B cell (primary cell): ENCODE measurements at regions not wholly inside any gene's neighbourhood (a gene's known extent, or its start where the extent isn't known, plus 50 kb on each side); places are given as distances from the start of the nearest gene placed in this dataset.

Experiments used
- EZH2 ChIP-seq: IDR thresholded peaks from 2 replicates; pipeline ENCODE4 v1.6.1; 2012; ENCODE audit warnings: borderline replicate concordance, low read depth, mild to moderate bottlenecking, moderate library complexity, low read length; ENCODE audit not compliant: insufficient read depth, poor library complexity, severe bottlenecking
- TF ChIP-seq, protein P1 (sequence below): fragments of 200-600 bp; IDR thresholded peaks from one replicate; pipeline ENCODE4 v1.8.0; 2022; ENCODE audit warnings: antibody characterized with exemption, mild to moderate bottlenecking

DNA sequence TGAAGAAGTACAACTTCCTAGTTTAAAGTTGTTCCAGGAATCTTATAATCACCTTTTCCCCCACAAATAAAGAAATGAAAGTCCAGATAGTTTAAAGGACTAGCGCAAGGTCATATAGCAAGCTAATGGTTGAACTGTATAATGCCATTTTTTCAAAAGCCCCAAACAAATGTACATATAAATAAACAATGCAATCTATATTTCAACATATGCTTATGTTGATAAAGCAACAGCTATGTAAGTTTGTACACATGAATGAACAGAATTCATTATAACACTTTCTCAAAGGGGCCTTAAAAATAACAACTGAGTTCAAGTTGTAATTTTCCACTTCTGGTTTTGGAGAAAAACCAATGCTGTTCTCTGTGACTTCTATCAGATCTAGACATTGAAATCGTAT lies 1628.6 kb downstream of the CDH8 start:
- TF ChIP-seq, protein P1, sequence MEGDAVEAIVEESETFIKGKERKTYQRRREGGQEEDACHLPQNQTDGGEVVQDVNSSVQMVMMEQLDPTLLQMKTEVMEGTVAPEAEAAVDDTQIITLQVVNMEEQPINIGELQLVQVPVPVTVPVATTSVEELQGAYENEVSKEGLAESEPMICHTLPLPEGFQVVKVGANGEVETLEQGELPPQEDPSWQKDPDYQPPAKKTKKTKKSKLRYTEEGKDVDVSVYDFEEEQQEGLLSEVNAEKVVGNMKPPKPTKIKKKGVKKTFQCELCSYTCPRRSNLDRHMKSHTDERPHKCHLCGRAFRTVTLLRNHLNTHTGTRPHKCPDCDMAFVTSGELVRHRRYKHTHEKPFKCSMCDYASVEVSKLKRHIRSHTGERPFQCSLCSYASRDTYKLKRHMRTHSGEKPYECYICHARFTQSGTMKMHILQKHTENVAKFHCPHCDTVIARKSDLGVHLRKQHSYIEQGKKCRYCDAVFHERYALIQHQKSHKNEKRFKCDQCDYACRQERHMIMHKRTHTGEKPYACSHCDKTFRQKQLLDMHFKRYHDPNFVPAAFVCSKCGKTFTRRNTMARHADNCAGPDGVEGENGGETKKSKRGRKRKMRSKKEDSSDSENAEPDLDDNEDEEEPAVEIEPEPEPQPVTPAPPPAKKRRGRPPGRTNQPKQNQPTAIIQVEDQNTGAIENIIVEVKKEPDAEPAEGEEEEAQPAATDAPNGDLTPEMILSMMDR: no peak
- TF ChIP-seq EZH2: no peak
